ENCODE measurements at regions not wholly inside any gene's neighbourhood (a gene's known extent, or its start where the extent isn't known, plus 50 kb on each side); places are given as distances from the start of the nearest gene placed in this dataset.

GRCh38 chr3:182628531-182628930 lies 164.8 kb upstream of the ATP11B start:
- DNase-seq (ENCODE audit: low read depth in 1 of 2, low spot score in 1 of 2), result no peak
- Histone ChIP-seq H3K27ac (replicated peaks) (no peak overlapping the region), H3K27me3 (ENCODE audit: insufficient read depth, poor library complexity, severe bottlenecking) (no peaks in the 10 kb centered on the region), H3K4me3 (replicated peaks; ENCODE audit: insufficient read depth, low read length) (no peak overlapping the region)
- TF ChIP-seq SPI1 (IDR thresholded peaks at IDR 0.05; ENCODE audit: borderline replicate concordance, low read depth) (no peak), POLR2AphosphoS5 (IDR thresholded peaks at IDR 0.05; ENCODE audit: low read depth) (no peak), REST (IDR thresholded peaks at IDR 0.05; ENCODE audit: insufficient replicate concordance, low read depth) (no peak), CTCF (IDR thresholded peaks at IDR 0.05; ENCODE audit: insufficient read depth, low read length) (no peak), GABPA (IDR thresholded peaks at IDR 0.05; ENCODE audit: low read depth) (no peak)

- Histone ChIP-seq H3K4me3 (replicated peaks; ENCODE audit: insufficient read depth, low read length) (no peak overlapping the region), H3K27me3 (ENCODE audit: insufficient read depth, poor library complexity, severe bottlenecking) (no peaks in the 10 kb centered on the region), H3K27ac (replicated peaks) (no peak overlapping the region)
- no peak for TF ChIP-seq SPI1 (IDR thresholded peaks at IDR 0.05; ENCODE audit: borderline replicate concordance, low read depth)
- no peak for TF ChIP-seq POLR2AphosphoS5 (IDR thresholded peaks at IDR 0.05; ENCODE audit: low read depth)
- no peak for TF ChIP-seq CTCF (IDR thresholded peaks at IDR 0.05; ENCODE audit: insufficient read depth, low read length)
- no peak for TF ChIP-seq GABPA (IDR thresholded peaks at IDR 0.05; ENCODE audit: low read depth)
- no peak for TF ChIP-seq REST (IDR thresholded peaks at IDR 0.05; ENCODE audit: insufficient replicate concordance, low read depth)
- no peak for DNase-seq (ENCODE audit: low read depth in 1 of 2, low spot score in 1 of 2)
Observed at GRCh38 chr3:182629521-182629920, 163.8 kb upstream of the ATP11B start.

GRCh38 chr3:182631183-182632076 lies 161.9 kb upstream of the ATP11B start:
- DNase-seq (ENCODE audit: low read depth in 1 of 2, low spot score in 1 of 2), result no peak
- no peak overlapping the region for H3K4me3 ChIP-seq (replicated peaks; ENCODE audit: insufficient read depth, low read length)
- H3K27ac ChIP-seq (replicated peaks), result no peak overlapping the region
- peaks cover under 1% of the 10 kb centered on the region for H3K27me3 ChIP-seq (ENCODE audit: insufficient read depth, poor library complexity, severe bottlenecking)
- TF ChIP-seq REST (IDR thresholded peaks at IDR 0.05; ENCODE audit: insufficient replicate concordance, low read depth) (no peak), CTCF (IDR thresholded peaks at IDR 0.05; ENCODE audit: insufficient read depth, low read length) (no peak), POLR2AphosphoS5 (IDR thresholded peaks at IDR 0.05; ENCODE audit: low read depth) (no peak), GABPA (IDR thresholded peaks at IDR 0.05; ENCODE audit: low read depth) (no peak), SPI1 (IDR thresholded peaks at IDR 0.05; ENCODE audit: borderline replicate concordance, low read depth) (no peak)

Data from HL-60 (cell line).